CD14-positive monocyte (primary cell): ENCODE measurements at regions not wholly inside any gene's neighbourhood (a gene's known extent, or its start where the extent isn't known, plus 50 kb on each side); places are given as distances from the start of the nearest gene placed in this dataset.

Experiments used
- DNase-seq, 3 donors: peaks; one replicate each; pipeline ENCODE4 v3.0.0-alpha.2; 2011 to 2022
- H2AFZ ChIP-seq: 2 replicates; pipeline ENCODE4 v1.6.0; 2012; ENCODE audit warnings: mild to moderate bottlenecking, low read depth, low read length, inconsistent platforms; ENCODE audit not compliant: insufficient read depth, poor library complexity, severe bottlenecking
- H3K27ac ChIP-seq, 2 donors: 1 replicate in 1 of 2; 2 replicates in 1 of 2; pipeline ENCODE4 v1.5.1; 2012 to 2013; ENCODE audit warnings: low read length in 2 of 2, control low read depth in 1 of 2, inconsistent platforms in 1 of 2, low read depth in 1 of 2, mild to moderate bottlenecking in 1 of 2
- H3K27me3 ChIP-seq, 2 donors: one replicate each; pipeline versions ENCODE4 v1.6.0 to v1.6.1; 2011 to 2013; ENCODE audit warnings: low read length in 2 of 2; ENCODE audit not compliant: control insufficient read depth in 2 of 2, insufficient read depth in 2 of 2
- H3K36me3 ChIP-seq, 2 donors: replicated peaks in 1 of 2; 1 replicate in 1 of 2; 2 replicates in 1 of 2; pipeline versions ENCODE4 v1.5.1 to v1.6.1; 2012 to 2013; ENCODE audit warnings: low read length in 2 of 2, control low read depth in 1 of 2, inconsistent platforms in 1 of 2, mild to moderate bottlenecking in 1 of 2; ENCODE audit not compliant: insufficient read depth in 2 of 2, control insufficient read depth in 1 of 2
- H3K4me1 ChIP-seq, 2 donors: 1 replicate in 1 of 2; 2 replicates in 1 of 2; pipeline versions ENCODE4 v1.5.1 to v1.6.1; 2012 to 2013; ENCODE audit warnings: low read length in 2 of 2, control low read depth in 1 of 2, inconsistent platforms in 1 of 2, mild to moderate bottlenecking in 1 of 2, moderate library complexity in 1 of 2; ENCODE audit not compliant: insufficient read depth in 2 of 2, control insufficient read depth in 1 of 2
- H3K4me2 ChIP-seq: replicated peaks from 2 replicates; pipeline ENCODE3; 2012; ENCODE audit warnings: low read length, moderate library complexity, mild to moderate bottlenecking; ENCODE audit not compliant: poor library complexity, severe bottlenecking; ENCODE audit errors: extremely low read depth
- H3K4me3 ChIP-seq, 3 experiments: fragments of 200-600 bp in 1 of 3; sonication (generic) in 1 of 3; replicated peaks in 1 of 3; 1 replicate in 2 of 3; 2 replicates in 1 of 3; pipeline ENCODE4 v1.5.1; 2011 to 2013; ENCODE audit warnings: low read length in 3 of 3, mild to moderate bottlenecking in 3 of 3, control low read depth in 2 of 3, low read depth in 2 of 3, inconsistent platforms in 1 of 3, moderate library complexity in 1 of 3
- H3K79me2 ChIP-seq: 2 replicates; pipeline ENCODE4 v1.6.0; 2012; ENCODE audit warnings: mild to moderate bottlenecking, control low read depth, inconsistent platforms, low read length, moderate library complexity; ENCODE audit not compliant: insufficient read depth
- H3K9ac ChIP-seq: 2 replicates; pipeline ENCODE4 v1.6.0; 2017; ENCODE audit warnings: low read length, mild to moderate bottlenecking; ENCODE audit not compliant: insufficient read depth, poor library complexity, severe bottlenecking
- H3K9me3 ChIP-seq, 2 donors: replicated peaks in 1 of 2; 1 replicate in 1 of 2; 2 replicates in 1 of 2; pipeline versions ENCODE4 v1.5.1 to v1.6.1; 2012 to 2013; ENCODE audit warnings: low read length in 2 of 2, control low read depth in 1 of 2; ENCODE audit not compliant: control insufficient read depth in 1 of 2, insufficient read depth in 1 of 2
- H4K20me1 ChIP-seq: 2 replicates; pipeline ENCODE4 v1.6.0; 2012; ENCODE audit warnings: mild to moderate bottlenecking, low read length, control low read depth, moderate library complexity; ENCODE audit not compliant: insufficient read depth
- H3K27ac Mint-ChIP-seq, 7 donors: one replicate each; pipeline ENCODE4 v1.8.0; 2020; ENCODE audit warnings: mild to moderate bottlenecking in 7 of 7, mixed read lengths in 7 of 7, moderate library complexity in 6 of 7, inconsistent platforms in 2 of 7
- H3K27me3 Mint-ChIP-seq, 3 donors: one replicate each; pipeline ENCODE4 v1.8.0; 2021 to 2022; ENCODE audit warnings: low read depth in 3 of 3, mild to moderate bottlenecking in 3 of 3, mixed read lengths in 3 of 3, moderate library complexity in 3 of 3, inconsistent platforms in 1 of 3
- H3K36me3 Mint-ChIP-seq, 2 donors: one replicate each; pipeline ENCODE4 v1.8.0; 2020; ENCODE audit warnings: mixed read lengths in 2 of 2, inconsistent platforms in 1 of 2, mild to moderate bottlenecking in 1 of 2
- H3K4me1 Mint-ChIP-seq: one replicate; pipeline ENCODE4 v1.8.0; 2020; ENCODE audit warnings: mild to moderate bottlenecking, mixed read lengths
- H3K4me3 Mint-ChIP-seq, 2 donors: one replicate each; pipeline ENCODE4 v1.8.0; 2020; ENCODE audit warnings: mild to moderate bottlenecking in 2 of 2, mixed read lengths in 2 of 2, moderate library complexity in 1 of 2
- H3K9me3 Mint-ChIP-seq, 7 donors: one replicate each; pipeline ENCODE4 v1.8.0; 2020 to 2022; ENCODE audit warnings: mixed read lengths in 7 of 7, mild to moderate bottlenecking in 6 of 7, moderate library complexity in 6 of 7, inconsistent platforms in 2 of 7
- WGBS: methylation state at CpG from one replicate; pipeline ENCODE4 v1.1.5; 2013; ENCODE audit warnings: missing lambda C conversion rate; ENCODE audit not compliant: insufficient coverage; 5-methylcytosine and 5-hydroxymethylcytosine counted together
- intact Hi-C, 2 donors: fragments of 100-400 bp; cut with micrococcal nuclease; formaldehyde crosslinking; loops; one replicate each; pipeline versions ENCODE4 v1.15.0 to v1.15.1; 2023
- TF ChIP-seq, protein P1 (sequence below): fragments of 200-600 bp; IDR thresholded peaks from one replicate; pipeline ENCODE4 v1.8.0; 2022; ENCODE audit warnings: antibody characterized with exemption, mild to moderate bottlenecking

DNA sequence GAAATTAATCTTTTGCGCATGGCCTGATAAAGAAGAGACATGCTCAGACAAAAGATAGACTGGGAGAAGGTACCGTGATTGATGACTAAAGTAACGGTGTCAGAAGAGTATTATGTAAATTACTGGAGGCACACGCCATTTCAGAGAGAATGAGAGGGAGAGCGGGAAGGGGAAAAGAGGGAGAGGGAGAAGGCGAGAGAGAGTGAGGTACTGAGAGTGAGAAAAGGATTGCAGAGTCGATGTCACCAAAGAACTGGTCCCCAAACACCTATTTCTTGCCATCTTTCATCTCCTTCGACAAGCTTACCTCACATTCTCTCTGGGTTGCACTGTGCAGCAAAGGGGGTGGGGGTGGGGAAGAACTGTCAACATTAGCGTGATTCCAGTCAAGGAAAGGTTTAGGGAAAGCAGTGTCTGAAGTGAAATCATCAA is 673.7 kb downstream of the BCL11A start:
- no peaks in the 10 kb centered on the region for H3K79me2 ChIP-seq
- H3K27me3 ChIP-seq: no peaks in the 10 kb centered on the region
- Mint-ChIP-seq H3K27me3 (peaks cover 0 to 5% (median 0%) of the 10 kb centered on the region in 3 donors), H3K27ac (no peak overlapping the region), H3K9me3 (no peaks in the 10 kb centered on the region), H3K36me3 (no peaks in the 10 kb centered on the region), H3K4me1 (no peaks in the 10 kb centered on the region), H3K4me3 (no peak overlapping the region)
- no peaks in the 10 kb centered on the region for H3K36me3 ChIP-seq
- no peak overlapping the region for H3K27ac ChIP-seq
- DNase-seq: no peak
- no peaks in the 10 kb centered on the region for H3K4me1 ChIP-seq
- WGBS: 97% methylated on average over 6 of the region's 9 CpGs
- no peak overlapping the region for H2AFZ ChIP-seq
- H3K4me3 ChIP-seq: no peak overlapping the region
- no peaks in the 10 kb centered on the region for H4K20me1 ChIP-seq
- H3K9me3 ChIP-seq: no peaks in the 10 kb centered on the region
- H3K9ac ChIP-seq: no peak overlapping the region
- intact Hi-C loops: no loop called here
- H3K4me2 ChIP-seq: no peak overlapping the region
- TF ChIP-seq, protein P1, sequence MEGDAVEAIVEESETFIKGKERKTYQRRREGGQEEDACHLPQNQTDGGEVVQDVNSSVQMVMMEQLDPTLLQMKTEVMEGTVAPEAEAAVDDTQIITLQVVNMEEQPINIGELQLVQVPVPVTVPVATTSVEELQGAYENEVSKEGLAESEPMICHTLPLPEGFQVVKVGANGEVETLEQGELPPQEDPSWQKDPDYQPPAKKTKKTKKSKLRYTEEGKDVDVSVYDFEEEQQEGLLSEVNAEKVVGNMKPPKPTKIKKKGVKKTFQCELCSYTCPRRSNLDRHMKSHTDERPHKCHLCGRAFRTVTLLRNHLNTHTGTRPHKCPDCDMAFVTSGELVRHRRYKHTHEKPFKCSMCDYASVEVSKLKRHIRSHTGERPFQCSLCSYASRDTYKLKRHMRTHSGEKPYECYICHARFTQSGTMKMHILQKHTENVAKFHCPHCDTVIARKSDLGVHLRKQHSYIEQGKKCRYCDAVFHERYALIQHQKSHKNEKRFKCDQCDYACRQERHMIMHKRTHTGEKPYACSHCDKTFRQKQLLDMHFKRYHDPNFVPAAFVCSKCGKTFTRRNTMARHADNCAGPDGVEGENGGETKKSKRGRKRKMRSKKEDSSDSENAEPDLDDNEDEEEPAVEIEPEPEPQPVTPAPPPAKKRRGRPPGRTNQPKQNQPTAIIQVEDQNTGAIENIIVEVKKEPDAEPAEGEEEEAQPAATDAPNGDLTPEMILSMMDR: no peak

DNA sequence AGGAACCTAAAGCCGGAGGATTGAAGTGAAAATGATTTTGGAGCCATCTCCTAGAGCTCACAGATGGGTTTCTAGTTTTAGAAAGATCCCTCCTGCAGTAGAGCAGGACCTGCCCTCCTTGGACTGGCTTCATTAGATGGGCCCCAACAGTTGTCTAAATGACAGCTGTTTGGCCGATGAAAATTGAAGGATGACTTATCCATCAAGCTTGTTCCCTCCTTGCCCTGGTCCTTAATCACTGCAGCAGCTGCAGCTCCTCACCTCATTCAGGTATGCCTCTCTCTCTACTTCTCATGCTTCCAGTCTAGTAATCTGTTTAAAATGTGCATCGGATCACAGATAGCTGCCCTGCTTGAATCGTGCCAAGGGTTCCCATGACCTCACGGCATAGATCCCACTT is 677.6 kb downstream of the BCL11A start:
- no peaks in the 10 kb centered on the region for H3K79me2 ChIP-seq
- Mint-ChIP-seq H3K36me3 (no peaks in the 10 kb centered on the region), H3K4me3 (no peak overlapping the region), H3K4me1 (no peaks in the 10 kb centered on the region), H3K27ac (no peak overlapping the region), H3K27me3 (peaks cover 0 to 5% (median 2%) of the 10 kb centered on the region in 3 donors), H3K9me3 (no peaks in the 10 kb centered on the region)
- no peak overlapping the region for H2AFZ ChIP-seq
- no peaks in the 10 kb centered on the region for H3K4me1 ChIP-seq
- H3K36me3 ChIP-seq: no peaks in the 10 kb centered on the region
- no peak overlapping the region for H3K4me2 ChIP-seq
- no peak overlapping the region for H3K27ac ChIP-seq
- no peak overlapping the region for H3K4me3 ChIP-seq
- intact Hi-C loops: no loop called here
- TF ChIP-seq, protein P1: no peak
- no peaks in the 10 kb centered on the region for H3K27me3 ChIP-seq
- H3K9ac ChIP-seq: no peak overlapping the region
- no peak for DNase-seq
- H4K20me1 ChIP-seq: no peaks in the 10 kb centered on the region
- no peaks in the 10 kb centered on the region for H3K9me3 ChIP-seq
- 100% methylated on average over 3 of the region's 5 CpGs for WGBS
